Esophagus muscularis mucosa (tissue), 4 donors: ENCODE measurements at regions not wholly inside any gene's neighbourhood (a gene's known extent, or its start where the extent isn't known, plus 50 kb on each side); places are given as distances from the start of the nearest gene placed in this dataset.

ENCODE experiments used
- DNase-seq: peaks from one replicate; pipeline ENCODE4 v3.0.0-alpha.2; 2017; ENCODE audit errors: extremely low spot score
- H3K27ac ChIP-seq, 4 donors: fragments of 200-600 bp; sonication (generic); replicated peaks in 1 of 4; 1 replicate in 3 of 4; 2 replicates in 1 of 4; pipeline ENCODE4 v1.5.1; 2016 to 2019; ENCODE audit warnings: mild to moderate bottlenecking in 1 of 4
- H3K27me3 ChIP-seq, 4 donors: fragments of 200-600 bp; sonication (generic); one replicate each; pipeline versions ENCODE4 v1.5.1 to v1.6.0; 2016 to 2019
- H3K36me3 ChIP-seq, 4 donors: fragments of 200-600 bp; sonication (generic); one replicate each; pipeline ENCODE4 v1.5.1; 2016 to 2019
- H3K4me1 ChIP-seq, 4 donors: fragments of 200-600 bp; sonication (generic); one replicate each; pipeline ENCODE4 v1.5.1; 2016 to 2019
- H3K4me3 ChIP-seq, 4 donors: fragments of 200-600 bp; sonication (generic); 1 replicate in 2 of 4; 2 replicates in 2 of 4; pipeline ENCODE4 v1.5.1; 2016 to 2019; ENCODE audit warnings: mild to moderate bottlenecking in 4 of 4, moderate library complexity in 1 of 4
- H3K9me3 ChIP-seq, 4 donors: fragments of 200-600 bp; sonication (generic); 1 replicate in 3 of 4; 2 replicates in 1 of 4; pipeline ENCODE4 v1.5.1; 2016 to 2019
- EP300 ChIP-seq: sonication (generic); formaldehyde crosslinking; IDR thresholded peaks from one replicate; pipeline ENCODE4 v1.6.1; 2017; ENCODE audit warnings: antibody characterized with exemption
- POLR2A ChIP-seq: fragments of 450-650 bp; IDR thresholded peaks from one replicate; pipeline ENCODE4 v1.6.1; 2017; ENCODE audit warnings: antibody characterized with exemption, moderate library complexity, mild to moderate bottlenecking, low read depth
- POLR2AphosphoS5 ChIP-seq, 2 donors: sonication (generic); formaldehyde crosslinking; IDR thresholded peaks; one replicate each; pipeline ENCODE4 v1.6.1; 2017; ENCODE audit warnings: antibody characterized with exemption in 2 of 2
- WGBS: methylation state at CpG from one replicate; pipeline ENCODE4 v1.1.5; 2018; 5-methylcytosine and 5-hydroxymethylcytosine counted together
- intact Hi-C: fragments of 100-400 bp; cut with DNase I; formaldehyde crosslinking; loops from one replicate; pipeline ENCODE4 v1.15.1; 2023
- TF ChIP-seq, protein P1 (sequence below), 3 experiments: fragments of 200-600 bp in 2 of 3; fragments of 450-650 bp in 1 of 3; sonication (generic) in 2 of 3; IDR thresholded peaks; one replicate each; pipeline ENCODE4 v1.5.1; 2017 to 2019; ENCODE audit warnings: antibody characterized with exemption in 3 of 3, mild to moderate bottlenecking in 2 of 3, moderate library complexity in 1 of 3

- Histone ChIP-seq H3K36me3 (peaks cover 12 to 80% (median 36%) of the 10 kb centered on the region in 4 donors), H3K27ac (no peak overlapping the region), H3K4me1 (peaks cover 0 to 5% (median 0%) of the 10 kb centered on the region in 4 donors), H3K9me3 (no peaks in the 10 kb centered on the region), H3K27me3 (no peaks in the 10 kb centered on the region), H3K4me3 (no peak overlapping the region)
- no peak for TF ChIP-seq POLR2AphosphoS5 (IDR thresholded peaks at IDR 0.05)
- no peak for DNase-seq
- WGBS, result 80% methylated on average over 3 of the region's 3 CpGs
- intact Hi-C loops, result no loop called here
Measured at GRCh38 chr20:19952392-19952791, 64.8 kb upstream of the NAA20 start.

- Histone ChIP-seq H3K4me1 (no peaks in the 10 kb centered on the region), H3K9me3 (no peaks in the 10 kb centered on the region), H3K27me3 (no peaks in the 10 kb centered on the region), H3K36me3 (peaks cover 22 to 81% (median 42%) of the 10 kb centered on the region in 4 donors), H3K4me3 (no peak overlapping the region), H3K27ac (no peak overlapping the region)
- TF ChIP-seq, protein P1, sequence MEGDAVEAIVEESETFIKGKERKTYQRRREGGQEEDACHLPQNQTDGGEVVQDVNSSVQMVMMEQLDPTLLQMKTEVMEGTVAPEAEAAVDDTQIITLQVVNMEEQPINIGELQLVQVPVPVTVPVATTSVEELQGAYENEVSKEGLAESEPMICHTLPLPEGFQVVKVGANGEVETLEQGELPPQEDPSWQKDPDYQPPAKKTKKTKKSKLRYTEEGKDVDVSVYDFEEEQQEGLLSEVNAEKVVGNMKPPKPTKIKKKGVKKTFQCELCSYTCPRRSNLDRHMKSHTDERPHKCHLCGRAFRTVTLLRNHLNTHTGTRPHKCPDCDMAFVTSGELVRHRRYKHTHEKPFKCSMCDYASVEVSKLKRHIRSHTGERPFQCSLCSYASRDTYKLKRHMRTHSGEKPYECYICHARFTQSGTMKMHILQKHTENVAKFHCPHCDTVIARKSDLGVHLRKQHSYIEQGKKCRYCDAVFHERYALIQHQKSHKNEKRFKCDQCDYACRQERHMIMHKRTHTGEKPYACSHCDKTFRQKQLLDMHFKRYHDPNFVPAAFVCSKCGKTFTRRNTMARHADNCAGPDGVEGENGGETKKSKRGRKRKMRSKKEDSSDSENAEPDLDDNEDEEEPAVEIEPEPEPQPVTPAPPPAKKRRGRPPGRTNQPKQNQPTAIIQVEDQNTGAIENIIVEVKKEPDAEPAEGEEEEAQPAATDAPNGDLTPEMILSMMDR (IDR thresholded peaks at IDR 0.05), result no peak
- no peak for TF ChIP-seq POLR2AphosphoS5 (IDR thresholded peaks at IDR 0.05)
- TF ChIP-seq EP300, result no peak
- no peak for TF ChIP-seq POLR2A
- DNase-seq, result no peak
- intact Hi-C loops, result no loop called here
Measured at GRCh38 chr20:19953606-19954005, 63.6 kb upstream of the NAA20 start.

GRCh38 chr20:19956976-19957375 lies 60.2 kb upstream of the NAA20 start:
- Histone ChIP-seq H3K36me3 (peaks cover 27 to 89% (median 46%) of the 10 kb centered on the region in 4 donors), H3K27me3 (no peaks in the 10 kb centered on the region), H3K9me3 (no peaks in the 10 kb centered on the region), H3K4me3 (no peak overlapping the region), H3K4me1 (peaks cover 2 to 19% (median 15%) of the 10 kb centered on the region in 4 donors), H3K27ac (no peak overlapping the region)
- TF ChIP-seq POLR2AphosphoS5 (IDR thresholded peaks at IDR 0.05) (no peak), EP300 (no peak), POLR2A (no peak)
- TF ChIP-seq, protein P1 (IDR thresholded peaks at IDR 0.05), result no peak
- DNase-seq, result no peak
- intact Hi-C loops, result no loop called here
- 93% methylated on average over 3 of the region's 4 CpGs for WGBS

DNA sequence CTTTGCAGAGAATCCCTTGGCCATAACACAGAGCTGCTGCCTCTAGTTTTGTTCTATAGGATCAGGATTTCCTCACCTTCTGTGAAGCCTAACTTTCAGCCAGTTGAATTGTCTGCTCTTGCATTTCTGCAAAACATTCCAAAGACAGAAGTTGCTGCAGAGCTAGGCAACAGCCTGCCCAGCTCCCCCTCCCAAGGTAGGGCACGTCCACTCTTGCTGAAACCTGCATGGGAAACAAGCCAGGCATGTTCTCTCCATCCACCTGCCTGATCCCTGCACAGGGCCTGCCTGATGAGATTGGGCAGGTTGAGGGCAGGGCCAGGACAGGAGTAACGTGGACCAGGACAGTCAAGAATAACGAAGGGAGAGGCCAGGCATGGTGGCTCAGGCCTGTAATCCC lies 58.9 kb upstream of the NAA20 start:
- intact Hi-C loops, result no loop called here
- DNase-seq, result no peak
- Histone ChIP-seq H3K36me3 (peaks cover 27 to 90% (median 48%) of the 10 kb centered on the region in 4 donors), H3K27ac (no peak overlapping the region), H3K9me3 (no peaks in the 10 kb centered on the region), H3K4me1 (peaks cover 2 to 24% (median 22%) of the 10 kb centered on the region in 4 donors), H3K27me3 (no peaks in the 10 kb centered on the region), H3K4me3 (no peak overlapping the region)
- TF ChIP-seq EP300 (no peak), POLR2AphosphoS5 (IDR thresholded peaks at IDR 0.05) (no peak), POLR2A (no peak)
- TF ChIP-seq, protein P1 (IDR thresholded peaks at IDR 0.05), result no peak
- WGBS, result 97% methylated on average over 3 of the region's 3 CpGs

- WGBS, result 91% methylated on average over 4 of the region's 4 CpGs
- H3K36me3 ChIP-seq, result peaks cover 27 to 87% (median 50%) of the 10 kb centered on the region in 4 donors
- H3K4me1 ChIP-seq, result peaks cover 5 to 30% (median 23%) of the 10 kb centered on the region in 4 donors
- no peak for TF ChIP-seq POLR2AphosphoS5 (IDR thresholded peaks at IDR 0.05)
- intact Hi-C loops, result no loop called here
- no peak for DNase-seq
- no peaks in the 10 kb centered on the region for H3K9me3 ChIP-seq
- no peak overlapping the region for H3K4me3 ChIP-seq
- H3K27ac ChIP-seq, result no peak overlapping the region
- H3K27me3 ChIP-seq, result no peaks in the 10 kb centered on the region
Measured at GRCh38 chr20:19958928-19959327, 58.2 kb upstream of the NAA20 start.

DNA sequence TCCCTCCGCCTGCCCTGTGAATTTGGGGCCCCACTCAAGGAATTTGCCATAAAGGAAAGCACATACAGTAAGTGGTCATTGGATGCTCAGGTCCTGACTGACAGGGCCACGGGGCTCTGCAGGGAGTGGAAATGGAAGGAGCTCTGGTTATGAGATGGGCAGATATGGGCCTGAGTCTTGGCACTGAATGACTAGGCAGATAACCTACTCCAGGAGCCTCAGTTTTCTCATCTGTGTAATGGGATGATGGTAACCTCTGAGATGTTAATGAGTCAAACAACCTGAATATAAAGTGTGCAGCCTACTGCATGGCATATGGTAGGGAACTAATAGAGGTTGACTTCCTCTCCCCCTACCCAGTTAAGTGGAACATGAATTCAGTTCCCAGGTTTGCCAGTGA lies 56.4 kb upstream of the NAA20 start:
- no peak overlapping the region for H3K4me3 ChIP-seq
- peaks cover 27 to 83% (median 58%) of the 10 kb centered on the region in 4 donors for H3K36me3 ChIP-seq
- no peaks in the 10 kb centered on the region for H3K27me3 ChIP-seq
- WGBS, result 94% methylated on average over 2 of the region's 2 CpGs
- peaks cover 19 to 45% (median 36%) of the 10 kb centered on the region in 4 donors for H3K4me1 ChIP-seq
- intact Hi-C loops, result no loop called here
- peak overlapping the region; percentile 42 to 70 (median 56) for H3K27ac ChIP-seq
- TF ChIP-seq, protein P1 (IDR thresholded peaks at IDR 0.05), result no peak
- TF ChIP-seq EP300 (no peak), POLR2A (no peak), POLR2AphosphoS5 (IDR thresholded peaks at IDR 0.05) (no peak)
- DNase-seq, result no peak
- H3K9me3 ChIP-seq, result no peaks in the 10 kb centered on the region
